HG03196 (cell line): ENCODE measurements at regions not wholly inside any gene's neighbourhood (a gene's known extent, or its start where the extent isn't known, plus 50 kb on each side); places are given as distances from the start of the nearest gene placed in this dataset.

ENCODE experiments used
- ATAC-seq: cut with Tn5 transposase; IDR thresholded peaks from one replicate; pipeline ENCODE4 v1.9.1; 2021; ENCODE audit not compliant: unreplicated experiment

- no peak for ATAC-seq
Observed at GRCh38 chr1:239538239-239538988, 152.0 kb downstream of the CHRM3 start.

GRCh38 chr1:239539051-239539450 is 152.7 kb downstream of the CHRM3 start:
- no peak for ATAC-seq

- no peak for ATAC-seq
Observed at GRCh38 chr1:239539812-239540211, 153.4 kb downstream of the CHRM3 start.

- no peak for ATAC-seq
Observed at GRCh38 chr1:239543873-239544272, 157.5 kb downstream of the CHRM3 start.

- no peak for ATAC-seq
Observed at GRCh38 chr1:239545466-239545865, 159.1 kb downstream of the CHRM3 start.

DNA sequence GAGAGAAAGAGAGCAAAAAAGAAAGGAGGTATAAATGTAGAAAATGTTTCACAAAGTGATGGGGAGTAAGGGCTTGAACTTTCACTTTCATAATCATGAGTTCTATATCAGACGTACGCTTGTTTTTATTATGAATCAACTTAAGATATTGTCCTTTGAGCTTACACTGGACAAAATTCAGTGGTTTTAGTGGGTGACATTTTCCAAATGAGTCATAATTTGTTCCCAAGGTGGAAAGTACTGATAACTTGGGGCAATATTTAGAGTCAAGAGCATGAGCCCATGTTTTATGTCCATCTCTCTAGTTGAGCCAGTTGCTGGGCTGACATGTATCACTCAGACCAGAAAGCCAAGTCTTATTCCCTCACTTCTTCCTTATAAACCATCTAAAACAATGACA is 161.6 kb downstream of the CHRM3 start:
- no peak for ATAC-seq

DNA sequence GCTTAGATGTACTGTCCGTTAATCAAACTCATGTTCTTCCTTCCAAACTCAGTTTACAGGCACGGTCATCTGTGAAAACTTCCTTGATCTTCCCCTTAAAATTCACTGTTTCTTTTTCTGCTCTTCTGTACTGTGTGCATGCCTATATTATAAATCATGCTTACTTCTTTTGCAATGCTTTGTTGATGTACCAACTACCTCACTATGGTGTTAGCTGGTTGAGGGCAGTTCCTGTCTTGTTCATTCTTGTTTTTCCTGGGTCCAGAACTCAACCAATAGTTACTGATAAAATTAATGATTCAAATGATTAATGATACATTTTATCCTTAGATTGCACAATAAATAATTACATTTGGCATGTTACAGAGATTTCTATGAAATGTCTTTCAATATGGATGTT is 163.8 kb downstream of the CHRM3 start:
- ATAC-seq: no peak

DNA sequence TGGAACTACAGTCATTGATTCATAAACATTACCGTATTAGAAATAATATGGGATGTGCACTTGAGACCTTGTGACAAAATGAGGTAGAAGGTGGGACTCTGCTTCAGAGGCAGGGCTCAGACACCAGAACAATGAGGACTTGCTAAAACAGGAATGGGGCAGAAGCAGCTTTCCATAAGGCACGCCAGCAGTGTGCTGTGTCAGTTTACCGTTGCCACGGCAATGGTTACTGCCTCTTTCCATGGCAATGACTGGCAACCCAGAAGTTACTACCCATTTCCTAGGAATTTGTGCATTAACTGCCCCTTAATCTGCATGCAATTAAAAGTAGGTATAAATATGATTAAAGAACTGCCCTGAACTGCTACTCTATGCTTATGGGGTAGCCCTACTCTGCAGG is 169.0 kb downstream of the CHRM3 start:
- ATAC-seq: no peak

- no peak for ATAC-seq
Observed at GRCh38 chr1:239558559-239558958, 172.2 kb downstream of the CHRM3 start.

DNA sequence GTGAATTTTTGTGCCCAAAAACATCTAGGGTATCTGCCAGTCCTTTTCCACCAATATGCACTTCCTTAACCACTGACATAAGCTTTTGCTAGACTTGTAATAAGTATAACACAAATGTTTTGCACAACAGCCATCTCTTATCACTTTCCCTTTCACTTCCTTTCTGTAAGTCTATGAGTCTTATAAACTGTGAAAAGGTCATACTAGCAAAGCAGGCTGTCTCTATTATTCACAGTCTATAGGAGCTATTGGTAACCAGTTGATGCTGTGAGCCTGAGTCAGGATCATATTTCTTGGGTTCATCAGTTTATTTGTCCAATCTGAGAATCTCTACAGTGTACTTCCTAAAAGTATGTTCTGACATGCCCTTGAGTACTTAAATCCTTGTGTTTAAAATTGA is 172.6 kb downstream of the CHRM3 start:
- no peak for ATAC-seq

- ATAC-seq: no peak
Observed at GRCh38 chr1:239560921-239561320, 174.6 kb downstream of the CHRM3 start.

DNA sequence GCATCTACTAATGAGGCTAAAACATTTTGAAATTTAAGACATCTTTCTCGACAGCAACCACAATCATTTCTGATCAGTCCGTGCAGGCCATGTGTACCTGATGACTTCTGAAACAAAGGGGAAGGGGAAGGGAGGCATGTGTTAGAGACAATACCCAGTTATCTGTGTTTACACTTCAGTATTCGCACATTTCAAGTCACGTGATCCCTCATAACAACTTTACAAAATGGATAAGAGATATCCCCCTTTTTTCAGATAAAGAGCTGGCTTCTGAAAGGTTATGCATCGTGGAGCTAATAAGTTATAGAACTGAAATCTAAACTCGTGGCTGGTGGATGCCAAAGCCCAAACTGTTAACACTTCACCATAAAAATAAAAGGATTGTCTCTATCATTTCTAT is 175.7 kb downstream of the CHRM3 start:
- no peak for ATAC-seq

DNA sequence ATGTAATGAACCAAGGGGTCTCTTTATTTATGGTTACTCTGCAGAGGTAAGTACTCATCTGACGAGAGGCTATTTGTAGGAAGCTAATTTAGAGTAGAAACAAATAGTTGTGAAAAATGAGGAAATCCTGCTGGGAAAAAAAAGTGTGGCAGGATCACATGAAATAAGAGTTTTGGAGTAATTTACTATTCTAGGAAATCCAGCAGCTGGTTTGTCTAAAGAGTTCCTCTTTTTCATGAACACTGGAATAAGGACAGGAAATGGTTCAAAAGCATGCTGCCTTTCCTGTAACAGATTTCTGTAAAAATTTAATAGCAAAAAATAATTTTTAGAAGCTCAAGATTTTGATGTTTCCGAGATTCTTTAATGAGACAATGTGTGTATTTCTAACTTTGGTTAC is 177.3 kb downstream of the CHRM3 start:
- no peak for ATAC-seq

DNA sequence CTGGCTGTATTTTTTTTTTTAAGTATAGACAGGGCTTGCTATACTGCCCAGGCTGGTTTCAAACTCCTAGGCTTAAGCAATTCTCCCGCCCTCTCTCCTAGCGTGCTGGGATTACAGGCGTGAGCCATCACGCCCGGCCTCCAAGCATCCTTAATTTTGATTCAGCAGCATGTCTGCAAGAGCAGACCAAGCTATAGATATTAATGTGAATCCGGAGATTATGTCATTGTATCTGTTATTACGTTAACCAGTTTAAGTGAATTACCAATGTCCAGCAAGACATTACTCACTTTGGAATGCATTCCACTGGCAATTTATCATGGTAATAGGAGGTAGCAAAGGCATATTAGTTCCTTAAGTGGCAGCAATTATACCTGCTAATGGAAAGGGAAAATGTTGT is 179.7 kb downstream of the CHRM3 start:
- ATAC-seq: no peak

- no peak for ATAC-seq
Observed at GRCh38 chr1:239570878-239571277, 184.5 kb downstream of the CHRM3 start.

DNA sequence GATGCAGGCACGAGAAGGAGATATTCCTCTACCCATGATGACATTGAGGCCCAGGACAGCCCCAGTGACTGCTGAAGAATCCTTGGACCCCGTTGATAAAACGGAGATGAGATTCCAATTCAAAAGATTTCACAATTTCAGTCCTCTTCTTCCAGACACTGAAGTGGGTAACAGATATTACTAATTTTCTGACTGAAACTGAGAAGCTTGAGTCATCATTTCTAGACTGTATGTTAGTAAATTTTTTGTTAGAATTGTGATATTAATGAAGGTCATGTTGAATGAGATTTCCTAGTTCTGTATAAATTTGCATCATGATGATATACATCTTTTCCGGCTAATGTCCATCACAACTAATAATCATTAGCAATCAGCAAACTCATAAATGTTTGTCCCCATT is 185.8 kb downstream of the CHRM3 start:
- ATAC-seq: no peak

- ATAC-seq: no peak
Observed at GRCh38 chr1:239574112-239574511, 187.7 kb downstream of the CHRM3 start.

DNA sequence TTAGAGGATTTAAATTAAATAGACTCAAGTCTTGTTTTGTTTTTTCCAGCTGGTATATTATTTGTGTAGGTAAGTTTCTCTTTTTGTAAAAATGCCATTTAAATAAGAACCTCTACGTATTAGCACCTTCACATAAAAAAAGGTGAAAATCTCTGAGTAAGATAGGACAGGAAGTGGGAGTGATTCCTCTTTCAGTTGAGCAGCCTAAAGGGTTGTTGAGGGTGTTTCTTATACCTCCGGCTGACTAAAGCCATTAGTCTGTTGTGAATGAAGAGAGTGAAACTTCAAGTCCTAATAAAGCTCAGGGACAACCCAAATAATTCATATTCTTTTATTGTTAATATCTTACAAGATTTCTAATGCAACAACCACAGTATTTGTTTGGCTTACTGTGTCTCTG is 188.7 kb downstream of the CHRM3 start:
- no peak for ATAC-seq

- ATAC-seq: no peak
Observed at GRCh38 chr1:239583536-239583935, 197.2 kb downstream of the CHRM3 start.

DNA sequence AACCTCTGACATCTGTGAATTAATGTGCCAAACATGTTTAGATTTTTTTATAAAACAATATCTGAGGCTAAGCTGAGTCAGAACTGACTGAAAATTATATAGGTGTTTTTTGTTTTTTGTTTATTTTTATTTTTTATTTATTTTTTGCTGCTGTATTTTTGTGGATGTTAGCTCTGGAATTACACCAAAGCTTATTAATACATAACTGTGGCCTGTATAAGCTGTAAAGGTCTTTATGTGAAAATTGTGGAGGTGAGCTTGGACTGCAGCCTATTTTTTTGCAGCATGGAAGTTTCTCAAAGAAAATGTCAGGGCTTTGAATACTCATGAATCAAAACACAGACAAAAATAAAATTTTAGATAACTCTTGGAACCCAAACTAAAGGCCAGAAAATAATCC is 199.8 kb downstream of the CHRM3 start:
- ATAC-seq: no peak

DNA sequence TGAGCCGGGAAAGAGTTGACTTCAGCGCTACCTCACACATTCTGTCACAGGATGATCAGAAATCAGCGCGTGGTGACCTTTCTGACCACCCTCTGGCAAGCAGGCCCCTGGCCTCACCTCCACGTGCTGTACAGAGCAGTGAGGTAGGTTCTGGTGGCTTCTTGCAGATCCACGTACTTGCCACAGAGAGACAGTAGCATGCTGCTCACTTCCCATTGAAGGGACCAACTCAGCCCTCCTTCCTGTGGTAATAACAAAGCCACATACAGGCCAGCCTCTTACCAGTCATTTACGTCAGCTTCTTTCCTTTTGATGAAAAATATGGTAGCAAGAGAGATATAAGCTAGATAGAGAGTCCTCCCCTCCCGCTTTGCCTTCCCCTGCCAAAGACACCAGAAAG is 200.7 kb downstream of the CHRM3 start:
- no peak for ATAC-seq

GRCh38 chr1:239587574-239588369 is 201.4 kb downstream of the CHRM3 start:
- no peak for ATAC-seq

DNA sequence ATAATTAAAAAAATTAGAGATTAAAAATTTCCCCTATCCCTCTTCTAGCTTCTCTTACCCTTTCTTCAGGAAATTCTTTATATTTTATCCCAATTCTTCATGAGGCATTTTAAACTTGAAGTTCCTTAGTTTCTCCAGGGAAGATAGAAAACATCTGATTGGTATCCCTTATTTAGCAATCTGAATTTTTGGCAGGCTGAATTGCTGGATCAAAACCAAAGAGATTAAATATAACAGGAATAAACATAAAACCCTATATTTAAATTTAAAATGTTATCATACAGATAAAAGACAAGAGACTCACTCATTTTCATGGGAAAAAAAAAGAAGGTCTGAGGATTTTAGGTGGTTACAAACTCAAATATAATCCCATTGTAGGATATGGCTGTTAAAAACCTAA is 204.2 kb downstream of the CHRM3 start:
- ATAC-seq: no peak
